SK-N-SH treated with all-trans-retinoic acid at 6 μM for 48 hours (cell line): ENCODE measurements at regions not wholly inside any gene's neighbourhood (a gene's known extent, or its start where the extent isn't known, plus 50 kb on each side); places are given as distances from the start of the nearest gene placed in this dataset.

Experiments
- BACH2 ChIP-seq: fragments of 250-450 bp; sonication (Bioruptor Pico); IDR thresholded peaks from 2 replicates; pipeline ENCODE4 v1.9.0; 2021; ENCODE audit warnings: mild to moderate bottlenecking, borderline replicate concordance
- ESRRG ChIP-seq: fragments of 250-450 bp; sonication (Bioruptor Pico); IDR thresholded peaks from 2 replicates; pipeline ENCODE4 v1.6.1; 2021; ENCODE audit warnings: mild to moderate bottlenecking
- GLIS3 ChIP-seq: fragments of 250-450 bp; sonication (Bioruptor Pico); IDR thresholded peaks from 2 replicates; pipeline ENCODE4 v1.5.0; 2020; ENCODE audit warnings: mild to moderate bottlenecking, moderate library complexity
- ISL1 ChIP-seq: fragments of 250-450 bp; sonication (Bioruptor Pico); IDR thresholded peaks from 2 replicates; pipeline ENCODE4 v2.1.2; 2022; ENCODE audit warnings: mild to moderate bottlenecking, moderate library complexity
- RARB ChIP-seq: fragments of 250-450 bp; sonication (Bioruptor Pico); IDR thresholded peaks from 2 replicates; pipeline ENCODE4 v1.8.0; 2021; ENCODE audit warnings: mild to moderate bottlenecking, moderate library complexity
- SNAI2 ChIP-seq: fragments of 250-450 bp; sonication (Bioruptor Pico); IDR thresholded peaks from 2 replicates; pipeline ENCODE4 v1.5.0; 2020; ENCODE audit warnings: mild to moderate bottlenecking, moderate library complexity
- TCF4 ChIP-seq: fragments of 250-450 bp; sonication (Bioruptor Pico); IDR thresholded peaks from 2 replicates; pipeline ENCODE4 v1.8.0; 2021; ENCODE audit warnings: mild to moderate bottlenecking, moderate library complexity, borderline replicate concordance
- TOX ChIP-seq: fragments of 250-450 bp; sonication (Bioruptor Pico); IDR thresholded peaks from 2 replicates; pipeline ENCODE4 v1.8.0; 2021; ENCODE audit warnings: mild to moderate bottlenecking, moderate library complexity, borderline replicate concordance
- TSHZ2 ChIP-seq: fragments of 250-450 bp; sonication (Bioruptor Pico); IDR thresholded peaks from 2 replicates; pipeline ENCODE4 v1.5.0; 2020; ENCODE audit warnings: mild to moderate bottlenecking, moderate library complexity
- ZC3H10 ChIP-seq: fragments of 250-450 bp; sonication (Bioruptor Pico); IDR thresholded peaks from 2 replicates; pipeline ENCODE4 v1.5.1; 2021; ENCODE audit warnings: mild to moderate bottlenecking, moderate library complexity
- ZFP3 ChIP-seq: fragments of 250-450 bp; sonication (Bioruptor Pico); IDR thresholded peaks from 2 replicates; pipeline ENCODE4 v1.5.0; 2020; ENCODE audit warnings: mild to moderate bottlenecking, moderate library complexity
- ZNF565 ChIP-seq: fragments of 450-650 bp; formaldehyde crosslinking; conservative IDR thresholded peaks from 2 replicates; pipeline ENCODE4 v1.5.0; 2020; ENCODE audit warnings: low read depth, mild to moderate bottlenecking, moderate library complexity
- ZNF70 ChIP-seq: fragments of 450-650 bp; formaldehyde crosslinking; IDR thresholded peaks from 2 replicates; pipeline ENCODE4 v1.5.0; 2020; ENCODE audit warnings: mild to moderate bottlenecking, moderate library complexity
- TF ChIP-seq, protein P1 (sequence below): fragments of 250-450 bp; sonication (Bioruptor Pico); IDR thresholded peaks from 2 replicates; pipeline ENCODE4 v1.5.1; 2020; ENCODE audit warnings: low read depth, mild to moderate bottlenecking, moderate library complexity

DNA sequence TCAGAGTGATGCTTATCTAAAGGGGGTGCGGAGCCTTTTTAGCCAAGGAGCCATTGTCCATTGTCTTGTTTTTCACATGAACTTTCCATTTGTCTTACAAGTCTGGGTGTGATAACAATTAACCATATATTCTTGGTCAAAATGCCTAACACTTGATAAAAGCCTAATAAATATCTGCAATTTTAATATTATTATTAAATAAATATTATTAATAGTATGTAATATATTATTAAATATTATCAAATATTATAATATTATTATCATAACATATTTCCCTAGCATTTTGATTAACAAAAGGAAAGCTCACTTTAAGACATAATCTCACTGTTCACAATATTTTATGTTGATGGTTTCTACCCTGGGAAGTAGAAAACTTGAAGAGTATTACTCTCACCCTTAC lies 1143.6 kb upstream of the GYPC start:
- TF ChIP-seq, protein P1, sequence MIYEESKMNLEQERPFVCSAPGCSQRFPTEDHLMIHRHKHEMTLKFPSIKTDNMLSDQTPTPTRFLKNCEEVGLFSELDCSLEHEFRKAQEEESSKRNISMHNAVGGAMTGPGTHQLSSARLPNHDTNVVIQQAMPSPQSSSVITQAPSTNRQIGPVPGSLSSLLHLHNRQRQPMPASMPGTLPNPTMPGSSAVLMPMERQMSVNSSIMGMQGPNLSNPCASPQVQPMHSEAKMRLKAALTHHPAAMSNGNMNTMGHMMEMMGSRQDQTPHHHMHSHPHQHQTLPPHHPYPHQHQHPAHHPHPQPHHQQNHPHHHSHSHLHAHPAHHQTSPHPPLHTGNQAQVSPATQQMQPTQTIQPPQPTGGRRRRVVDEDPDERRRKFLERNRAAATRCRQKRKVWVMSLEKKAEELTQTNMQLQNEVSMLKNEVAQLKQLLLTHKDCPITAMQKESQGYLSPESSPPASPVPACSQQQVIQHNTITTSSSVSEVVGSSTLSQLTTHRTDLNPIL = no peak
- TF ChIP-seq ZNF70 (no peak), BACH2 (no peak), ESRRG (no peak), TOX (CRISPR knock-in tag) (no peak), ZFP3 (no peak), SNAI2 (no peak), GLIS3 (CRISPR knock-in tag) (no peak), ISL1 (CRISPR knock-in tag) (no peak), ZC3H10 (CRISPR knock-in tag) (no peak), TSHZ2 (no peak), ZNF565 (no peak), RARB (CRISPR knock-in tag) (no peak), TCF4 (CRISPR knock-in tag) (no peak)
